Left ventricle myocardium superior (tissue), 1 donor: ENCODE measurements at regions not wholly inside any gene's neighbourhood (a gene's known extent, or its start where the extent isn't known, plus 50 kb on each side); places are given as distances from the start of the nearest gene placed in this dataset.
"Not testable (repeated sequence)": the region's sequence is repeated elsewhere in the genome, so short reads cannot be mapped to it uniquely, and the experiment has no call there.

Source experiments
- ATAC-seq: fragments of 200-7000 bp; cut with Tn5 transposase; one replicate; pipeline ENCODE4 v1.9.1; 2020; ENCODE audit warnings: mild to moderate bottlenecking, moderate library complexity
- DNase-seq: peaks from one replicate; pipeline ENCODE4 v3.0.0-alpha.2; 2020
- intact Hi-C: fragments of 100-400 bp; cut with micrococcal nuclease; formaldehyde crosslinking; loops from one replicate; pipeline ENCODE4 v1.11.0; 2022
- donor health status: DM: no; HTN: yes; CAD: no; lungs with severe emphysema.

GRCh38 chr2:57181315-57182038, 865.1 kb upstream of the VRK2 start:
- ATAC-seq (no peak), DNase-seq (no peak)
- intact Hi-C loops = no loop called here

GRCh38 chr2:57182916-57183315, 863.7 kb upstream of the VRK2 start:
- ATAC-seq = no peak
- no peak for DNase-seq
- intact Hi-C loops = no loop called here

- intact Hi-C loops = no loop called here
- DNase-seq = no peak
Observed at GRCh38 chr2:57185568-57185967, 861.0 kb upstream of the VRK2 start.

GRCh38 chr2:57190007-57190406, 856.6 kb upstream of the VRK2 start:
- no peak for DNase-seq
- intact Hi-C loops = no loop called here
- no peak for ATAC-seq

More at GRCh38 chr2:57185568-57185967, 861.0 kb upstream of the VRK2 start:
- ATAC-seq = no peak

- intact Hi-C loops = no loop called here
- DNase-seq (no peak), ATAC-seq (no peak)
Observed at GRCh38 chr2:57199663-57200062, 846.9 kb upstream of the VRK2 start.

- DNase-seq = no peak
- intact Hi-C loops = no loop called here
- no peak for ATAC-seq
Observed at GRCh38 chr2:57204364-57204763, 842.2 kb upstream of the VRK2 start.

GRCh38 chr2:57205241-57205640, 841.4 kb upstream of the VRK2 start:
- intact Hi-C loops = no loop called here
- DNase-seq (no peak), ATAC-seq (no peak)

- intact Hi-C loops = no loop called here
- ATAC-seq (no peak), DNase-seq (no peak)
Observed at GRCh38 chr2:57207191-57207590, 839.4 kb upstream of the VRK2 start.

GRCh38 chr2:57209799-57210198, 836.8 kb upstream of the VRK2 start:
- intact Hi-C loops = no loop called here
- DNase-seq (no peak), ATAC-seq (no peak)

GRCh38 chr2:57210855-57211254, 835.8 kb upstream of the VRK2 start:
- DNase-seq (no peak), ATAC-seq (peak; percentile 95)
- intact Hi-C loops = no loop called here

- ATAC-seq = peak; percentile 68
- intact Hi-C loops = no loop called here
- DNase-seq = no peak
Observed at GRCh38 chr2:57217013-57217412, 829.6 kb upstream of the VRK2 start.

GRCh38 chr2:57218206-57218605, 828.4 kb upstream of the VRK2 start:
- ATAC-seq (peak; percentile 100), DNase-seq (peak; percentile 79)
- intact Hi-C loops = no loop called here

GRCh38 chr2:57229706-57230105, 816.9 kb upstream of the VRK2 start:
- intact Hi-C loops, DNase-seq, ATAC-seq: not testable (repeated sequence)

GRCh38 chr2:57232341-57232740, 814.3 kb upstream of the VRK2 start:
- DNase-seq, ATAC-seq, intact Hi-C loops: not testable (repeated sequence)

- ATAC-seq, intact Hi-C loops, DNase-seq: not testable (repeated sequence)
Observed at GRCh38 chr2:57251495-57251894, 795.1 kb upstream of the VRK2 start.

- intact Hi-C loops, DNase-seq, ATAC-seq: not testable (repeated sequence)
Observed at GRCh38 chr2:57276408-57276807, 770.2 kb upstream of the VRK2 start.

GRCh38 chr2:57278451-57278850, 768.2 kb upstream of the VRK2 start:
- intact Hi-C loops = no loop called here
- ATAC-seq = no peak
- no peak for DNase-seq

- no peak for ATAC-seq
- intact Hi-C loops = no loop called here
- DNase-seq = no peak
Observed at GRCh38 chr2:57291209-57291608, 755.4 kb upstream of the VRK2 start.

- intact Hi-C loops = no loop called here
- no peak for ATAC-seq
- no peak for DNase-seq
Observed at GRCh38 chr2:57296795-57297517, 749.6 kb upstream of the VRK2 start.

GRCh38 chr2:57313678-57314077, 732.9 kb upstream of the VRK2 start:
- no peak for ATAC-seq
- intact Hi-C loops = no loop called here
- no peak for DNase-seq

- DNase-seq (no peak), ATAC-seq (no peak)
- intact Hi-C loops = no loop called here
Observed at GRCh38 chr2:57314682-57315081, 731.9 kb upstream of the VRK2 start.
